OCI-LY7 (cell line): ENCODE measurements at regions not wholly inside any gene's neighbourhood (a gene's known extent, or its start where the extent isn't known, plus 50 kb on each side); places are given as distances from the start of the nearest gene placed in this dataset.

Experiments
- EZH2phosphoT487 ChIP-seq: fragments of 200-600 bp; sonication (generic); IDR thresholded peaks from 2 replicates; pipeline ENCODE4 v1.6.1; 2018; ENCODE audit warnings: low read depth, borderline replicate concordance, mild to moderate bottlenecking, mixed run types, antibody characterized with exemption, low read length, moderate library complexity, mixed read lengths
- TF ChIP-seq, protein P1 (sequence below): fragments of 200-600 bp; sonication (generic); conservative IDR thresholded peaks from 2 replicates; pipeline ENCODE4 v1.5.1; 2014; ENCODE audit warnings: mild to moderate bottlenecking, antibody characterized with exemption, low read length, moderate library complexity, mixed read lengths

DNA sequence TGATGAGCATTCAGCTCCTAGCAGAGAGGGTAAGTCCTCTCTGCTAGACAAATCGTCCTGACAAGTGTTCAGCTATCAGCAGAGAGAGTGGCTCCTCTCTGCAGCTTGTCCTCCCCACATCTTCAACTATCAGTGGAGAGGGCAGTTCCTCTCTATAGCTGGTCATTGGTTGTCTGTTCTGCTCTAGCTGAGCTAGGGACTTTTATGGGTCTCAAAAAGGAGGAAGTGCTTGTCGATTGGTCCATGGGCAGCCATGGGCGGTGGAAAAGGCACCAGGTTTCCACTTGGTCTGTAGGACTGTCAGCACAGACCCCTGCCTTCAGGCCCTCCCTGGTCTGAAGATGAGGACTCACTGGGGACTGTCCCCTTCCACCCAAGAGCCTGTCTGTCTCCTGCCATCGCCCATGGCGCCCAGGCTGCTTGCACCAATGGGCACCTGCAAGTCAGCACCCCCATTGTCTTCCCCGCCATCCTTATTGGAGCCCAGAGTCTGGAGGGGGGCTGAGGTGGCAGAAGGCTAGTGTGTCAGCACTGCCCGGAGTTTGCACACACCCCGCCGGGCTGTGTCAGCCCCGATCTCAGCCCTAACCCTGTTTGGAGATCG, 264.7 kb downstream of the ZBBX start:
- TF ChIP-seq, protein P1, sequence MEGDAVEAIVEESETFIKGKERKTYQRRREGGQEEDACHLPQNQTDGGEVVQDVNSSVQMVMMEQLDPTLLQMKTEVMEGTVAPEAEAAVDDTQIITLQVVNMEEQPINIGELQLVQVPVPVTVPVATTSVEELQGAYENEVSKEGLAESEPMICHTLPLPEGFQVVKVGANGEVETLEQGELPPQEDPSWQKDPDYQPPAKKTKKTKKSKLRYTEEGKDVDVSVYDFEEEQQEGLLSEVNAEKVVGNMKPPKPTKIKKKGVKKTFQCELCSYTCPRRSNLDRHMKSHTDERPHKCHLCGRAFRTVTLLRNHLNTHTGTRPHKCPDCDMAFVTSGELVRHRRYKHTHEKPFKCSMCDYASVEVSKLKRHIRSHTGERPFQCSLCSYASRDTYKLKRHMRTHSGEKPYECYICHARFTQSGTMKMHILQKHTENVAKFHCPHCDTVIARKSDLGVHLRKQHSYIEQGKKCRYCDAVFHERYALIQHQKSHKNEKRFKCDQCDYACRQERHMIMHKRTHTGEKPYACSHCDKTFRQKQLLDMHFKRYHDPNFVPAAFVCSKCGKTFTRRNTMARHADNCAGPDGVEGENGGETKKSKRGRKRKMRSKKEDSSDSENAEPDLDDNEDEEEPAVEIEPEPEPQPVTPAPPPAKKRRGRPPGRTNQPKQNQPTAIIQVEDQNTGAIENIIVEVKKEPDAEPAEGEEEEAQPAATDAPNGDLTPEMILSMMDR = no peak
- TF ChIP-seq EZH2phosphoT487 = no peak
